T-helper 2 cell (primary cell): ENCODE measurements at regions not wholly inside any gene's neighbourhood (a gene's known extent, or its start where the extent isn't known, plus 50 kb on each side); places are given as distances from the start of the nearest gene placed in this dataset.
"Not testable (repeated sequence)": the region's sequence is repeated elsewhere in the genome, so short reads cannot be mapped to it uniquely, and the experiment has no call there.

Source experiments
- DNase-seq, 5 experiments: peaks; one replicate each; pipeline versions ENCODE4 v3.0.0 to v3.0.0-alpha.2; 2012 to 2022

- not testable (repeated sequence) for DNase-seq
Measured at GRCh38 chr16:32845572-32845971, 169.6 kb upstream of the TP53TG3 start.

GRCh38 chr16:32842844-32843243, 166.9 kb upstream of the TP53TG3 start:
- not testable (repeated sequence) for DNase-seq

- DNase-seq = not testable (repeated sequence)
Measured at GRCh38 chr16:32807280-32807679, 131.3 kb upstream of the TP53TG3 start.

- not testable (repeated sequence) for DNase-seq
Measured at GRCh38 chr16:32805639-32806038, 129.7 kb upstream of the TP53TG3 start.
